ENCODE measurements at regions not wholly inside any gene's neighbourhood (a gene's known extent, or its start where the extent isn't known, plus 50 kb on each side); places are given as distances from the start of the nearest gene placed in this dataset.

DNA sequence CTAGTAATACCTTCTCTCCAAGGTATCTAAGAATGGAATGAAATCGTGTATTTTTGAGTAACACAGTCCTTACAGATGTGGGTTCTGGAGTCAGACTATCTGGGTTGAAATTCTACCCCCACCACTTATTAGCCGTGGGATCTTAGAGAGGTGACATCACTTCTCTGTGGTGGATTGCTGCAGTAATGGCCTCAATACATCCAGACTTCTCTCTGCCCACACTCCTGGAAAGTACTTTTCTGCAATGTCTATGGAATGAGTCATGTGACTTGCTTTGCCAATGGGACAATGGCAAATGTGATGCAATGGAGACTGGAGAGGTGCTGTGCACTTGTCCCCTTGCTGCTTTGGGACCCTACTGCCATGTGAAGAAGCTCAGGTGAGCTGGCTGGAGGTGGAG, 418.2 kb downstream of the HAPSTR1 start:
- Histone ChIP-seq H3K4me1 (ENCODE audit: insufficient read depth, low read length, severe bottlenecking) (no peaks in the 10 kb centered on the region), H4K20me1 (ENCODE audit: insufficient read depth, low read length) (no peaks in the 10 kb centered on the region), H3K9me2 (ENCODE audit: low read depth, low read length) (no peaks in the 10 kb centered on the region), H3K36me3 (ENCODE audit: insufficient read depth, low read length) (no peaks in the 10 kb centered on the region), H3K4me2 (ENCODE audit: low read length) (no peak overlapping the region), H3K9me3 (ENCODE audit: low read length) (no peaks in the 10 kb centered on the region), H3K27ac (ENCODE audit: low read depth, low read length, poor library complexity, severe bottlenecking) (no peak overlapping the region), H3K79me2 (ENCODE audit: insufficient read depth, low read length) (no peaks in the 10 kb centered on the region), H3K27me3 (ENCODE audit: insufficient read depth, low read length) (no peaks in the 10 kb centered on the region), H2AFZ (ENCODE audit: low read length) (no peak overlapping the region), H3F3A (ENCODE audit: insufficient read depth, low read length) (no peaks in the 10 kb centered on the region), H3K9ac (ENCODE audit: low read length) (no peak overlapping the region), H3K4me3 (ENCODE audit: low read depth, low read length, poor library complexity, severe bottlenecking) (no peak overlapping the region)
- no peak for TF ChIP-seq EZH2 (IDR thresholded peaks at IDR 0.05; ENCODE audit: borderline replicate concordance, low read length)
- TF ChIP-seq, protein P1, sequence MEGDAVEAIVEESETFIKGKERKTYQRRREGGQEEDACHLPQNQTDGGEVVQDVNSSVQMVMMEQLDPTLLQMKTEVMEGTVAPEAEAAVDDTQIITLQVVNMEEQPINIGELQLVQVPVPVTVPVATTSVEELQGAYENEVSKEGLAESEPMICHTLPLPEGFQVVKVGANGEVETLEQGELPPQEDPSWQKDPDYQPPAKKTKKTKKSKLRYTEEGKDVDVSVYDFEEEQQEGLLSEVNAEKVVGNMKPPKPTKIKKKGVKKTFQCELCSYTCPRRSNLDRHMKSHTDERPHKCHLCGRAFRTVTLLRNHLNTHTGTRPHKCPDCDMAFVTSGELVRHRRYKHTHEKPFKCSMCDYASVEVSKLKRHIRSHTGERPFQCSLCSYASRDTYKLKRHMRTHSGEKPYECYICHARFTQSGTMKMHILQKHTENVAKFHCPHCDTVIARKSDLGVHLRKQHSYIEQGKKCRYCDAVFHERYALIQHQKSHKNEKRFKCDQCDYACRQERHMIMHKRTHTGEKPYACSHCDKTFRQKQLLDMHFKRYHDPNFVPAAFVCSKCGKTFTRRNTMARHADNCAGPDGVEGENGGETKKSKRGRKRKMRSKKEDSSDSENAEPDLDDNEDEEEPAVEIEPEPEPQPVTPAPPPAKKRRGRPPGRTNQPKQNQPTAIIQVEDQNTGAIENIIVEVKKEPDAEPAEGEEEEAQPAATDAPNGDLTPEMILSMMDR (IDR thresholded peaks at IDR 0.05; ENCODE audit: low read length): no peak

DNA sequence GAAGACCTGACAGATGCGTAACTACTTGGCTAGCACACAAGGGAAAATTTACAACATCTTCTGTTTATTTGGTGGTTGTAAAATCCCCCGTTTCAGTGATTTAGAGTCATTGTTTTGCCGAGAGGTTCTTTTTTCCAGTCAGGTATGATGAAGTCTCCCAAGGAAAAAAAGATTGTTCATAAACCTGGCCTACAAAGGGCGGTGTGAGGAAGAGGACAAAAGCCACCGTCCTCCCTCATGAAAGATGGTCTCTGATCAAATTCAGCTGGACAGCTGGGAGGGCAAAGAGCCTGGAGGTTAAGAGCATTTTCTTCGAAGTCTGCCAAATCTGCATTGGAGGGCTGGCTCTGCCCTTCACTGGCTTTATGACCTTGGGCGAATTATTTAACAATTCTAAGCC, 419.9 kb downstream of the HAPSTR1 start:
- Histone ChIP-seq H3K4me2 (ENCODE audit: low read length) (no peak overlapping the region), H3K9me3 (ENCODE audit: low read length) (no peaks in the 10 kb centered on the region), H3K4me1 (ENCODE audit: insufficient read depth, low read length, severe bottlenecking) (no peaks in the 10 kb centered on the region), H3K27me3 (ENCODE audit: insufficient read depth, low read length) (no peaks in the 10 kb centered on the region), H3K9me2 (ENCODE audit: low read depth, low read length) (no peaks in the 10 kb centered on the region), H3K9ac (ENCODE audit: low read length) (no peak overlapping the region), H3K27ac (ENCODE audit: low read depth, low read length, poor library complexity, severe bottlenecking) (no peak overlapping the region), H3K36me3 (ENCODE audit: insufficient read depth, low read length) (no peaks in the 10 kb centered on the region), H2AFZ (ENCODE audit: low read length) (no peak overlapping the region), H3F3A (ENCODE audit: insufficient read depth, low read length) (no peaks in the 10 kb centered on the region), H3K79me2 (ENCODE audit: insufficient read depth, low read length) (no peaks in the 10 kb centered on the region), H4K20me1 (ENCODE audit: insufficient read depth, low read length) (no peaks in the 10 kb centered on the region), H3K4me3 (ENCODE audit: low read depth, low read length, poor library complexity, severe bottlenecking) (no peak overlapping the region)
- TF ChIP-seq EZH2 (IDR thresholded peaks at IDR 0.05; ENCODE audit: borderline replicate concordance, low read length): no peak
- TF ChIP-seq, protein P1 (IDR thresholded peaks at IDR 0.05; ENCODE audit: low read length): no peak

- TF ChIP-seq EZH2 (IDR thresholded peaks at IDR 0.05; ENCODE audit: borderline replicate concordance, low read length): no peak
- TF ChIP-seq, protein P1 (IDR thresholded peaks at IDR 0.05; ENCODE audit: low read length): no peak
- no peak overlapping the region for H3K27ac ChIP-seq (ENCODE audit: low read depth, low read length, poor library complexity, severe bottlenecking)
- H3K36me3 ChIP-seq (ENCODE audit: insufficient read depth, low read length): no peaks in the 10 kb centered on the region
- no peaks in the 10 kb centered on the region for H3K9me2 ChIP-seq (ENCODE audit: low read depth, low read length)
- no peaks in the 10 kb centered on the region for H4K20me1 ChIP-seq (ENCODE audit: insufficient read depth, low read length)
- H3K4me2 ChIP-seq (ENCODE audit: low read length): no peak overlapping the region
- H3K4me1 ChIP-seq (ENCODE audit: insufficient read depth, low read length, severe bottlenecking): no peaks in the 10 kb centered on the region
- H3F3A ChIP-seq (ENCODE audit: insufficient read depth, low read length): no peaks in the 10 kb centered on the region
- H3K9ac ChIP-seq (ENCODE audit: low read length): no peak overlapping the region
- H2AFZ ChIP-seq (ENCODE audit: low read length): no peak overlapping the region
- H3K79me2 ChIP-seq (ENCODE audit: insufficient read depth, low read length): no peaks in the 10 kb centered on the region
- H3K9me3 ChIP-seq (ENCODE audit: low read length): no peaks in the 10 kb centered on the region
- no peaks in the 10 kb centered on the region for H3K27me3 ChIP-seq (ENCODE audit: insufficient read depth, low read length)
- no peak overlapping the region for H3K4me3 ChIP-seq (ENCODE audit: low read depth, low read length, poor library complexity, severe bottlenecking)
Observed at GRCh38 chr16:9516444-9516843, 425.0 kb downstream of the HAPSTR1 start.

Data from OCI-LY1 (cell line).